GM18861 (cell line): ENCODE measurements at regions not wholly inside any gene's neighbourhood (a gene's known extent, or its start where the extent isn't known, plus 50 kb on each side); places are given as distances from the start of the nearest gene placed in this dataset.
A peak's percentile ranks its signal among the peaks of the same experiment; 100 is the strongest.

Experiments used
- ATAC-seq: cut with Tn5 transposase; IDR thresholded peaks from one replicate; pipeline ENCODE4 v1.9.1; 2021; ENCODE audit not compliant: unreplicated experiment

- no peak for ATAC-seq
These were observed 256.9 kb upstream of the SESN3 start for GRCh38 chr11:95487938-95488337.

GRCh38 chr11:95487391-95487790 lies 256.4 kb upstream of the SESN3 start:
- peak; percentile 100 for ATAC-seq

- ATAC-seq = no peak
These were observed 256.0 kb upstream of the SESN3 start for GRCh38 chr11:95486979-95487378.

GRCh38 chr11:95486466-95486865 lies 255.5 kb upstream of the SESN3 start:
- no peak for ATAC-seq

DNA sequence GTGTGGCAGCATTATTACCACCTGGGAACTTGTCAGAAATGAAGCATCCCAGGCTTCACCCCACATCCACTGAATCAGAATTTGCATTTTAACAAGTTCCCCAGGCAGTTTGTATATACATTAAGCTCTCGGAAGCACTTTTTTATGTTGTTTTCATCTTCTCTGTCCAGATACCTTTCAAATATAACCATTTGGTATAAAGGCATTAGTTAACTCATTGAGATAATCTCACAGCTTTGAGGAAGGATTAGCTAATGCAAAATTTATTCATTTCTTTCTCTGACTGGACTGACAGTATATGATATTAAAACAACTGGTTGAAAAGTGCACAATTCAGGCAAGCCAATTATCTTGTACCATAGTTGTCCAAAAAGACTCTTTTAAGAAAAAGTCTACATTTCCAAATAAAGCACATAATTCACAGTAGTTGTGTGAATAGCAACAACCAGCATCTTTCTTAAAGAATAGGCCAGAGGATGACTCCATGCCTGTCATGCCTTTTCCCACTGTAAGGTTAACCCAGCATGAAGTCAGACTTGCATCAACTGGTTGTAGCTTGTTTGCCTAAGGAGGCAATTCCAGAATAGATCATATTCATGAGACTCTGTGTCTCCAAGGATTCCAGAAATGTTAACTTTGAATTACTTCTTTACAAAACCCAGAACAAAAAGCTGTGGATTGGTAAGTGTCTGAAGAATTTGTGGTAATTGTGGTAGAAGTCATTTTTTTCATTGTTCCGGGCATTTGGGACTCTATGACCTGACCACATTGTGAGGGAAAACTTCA lies 254.3 kb upstream of the SESN3 start:
- no peak for ATAC-seq

GRCh38 chr11:95483339-95483738 lies 252.3 kb upstream of the SESN3 start:
- no peak for ATAC-seq

DNA sequence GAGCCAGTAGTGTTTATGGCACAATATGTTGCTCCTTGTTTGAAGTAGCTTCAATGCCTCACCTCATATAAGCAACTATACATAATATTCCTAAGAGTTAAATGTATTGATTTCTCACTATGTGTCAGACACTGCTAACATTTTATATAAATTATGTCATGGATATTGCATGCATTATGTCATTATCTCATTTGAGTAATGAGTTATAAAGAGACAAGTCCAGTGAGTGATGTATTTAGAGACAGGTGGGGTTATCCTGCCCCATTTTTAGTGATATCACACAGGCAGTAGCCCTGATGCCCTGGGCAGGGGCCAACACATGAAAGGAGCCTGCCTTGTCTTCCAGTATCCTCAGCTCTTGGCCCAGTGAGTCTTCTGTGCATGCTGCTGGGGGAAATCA lies 247.0 kb upstream of the SESN3 start:
- no peak for ATAC-seq

GRCh38 chr11:95469258-95469657 lies 238.3 kb upstream of the SESN3 start:
- no peak for ATAC-seq

DNA sequence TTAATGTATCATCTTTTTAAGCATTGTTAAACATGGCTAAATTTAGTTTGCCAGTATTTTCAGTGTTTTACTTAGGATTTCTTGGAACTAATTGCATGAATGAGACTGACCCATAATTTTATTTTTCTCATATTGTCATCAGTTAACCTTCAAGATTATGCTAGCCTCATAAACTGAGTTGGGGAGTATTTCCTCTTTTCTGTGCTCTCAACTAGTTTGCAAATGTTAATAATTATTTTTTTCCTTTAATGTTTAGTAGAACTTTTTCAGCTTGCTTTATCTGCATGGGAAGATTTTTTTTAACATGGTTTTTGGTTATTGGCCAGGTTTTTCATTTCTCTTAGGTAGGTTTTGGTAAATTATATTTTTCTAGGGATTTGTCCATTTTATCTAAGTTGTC lies 235.4 kb upstream of the SESN3 start:
- peak; percentile 89 for ATAC-seq

DNA sequence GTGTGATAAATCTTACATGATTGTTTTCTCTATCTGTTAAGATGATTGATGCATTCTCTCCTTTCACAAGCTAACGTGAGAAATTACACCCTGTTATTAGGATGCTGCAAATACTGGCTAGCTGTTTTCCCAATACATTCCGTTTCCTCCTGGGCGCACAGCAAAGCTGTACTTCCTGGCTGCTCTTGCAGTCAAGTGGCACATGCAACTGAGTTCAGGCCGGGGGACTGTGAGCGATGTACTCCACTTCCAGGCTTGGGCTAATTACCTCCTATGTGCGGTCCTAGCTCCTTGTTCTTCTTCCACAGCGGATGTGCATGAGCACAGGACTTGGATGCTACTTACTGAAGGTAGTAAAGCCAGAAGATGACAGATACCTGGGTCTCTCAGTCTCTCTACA lies 234.9 kb upstream of the SESN3 start:
- ATAC-seq = no peak

- ATAC-seq = no peak
These were observed 230.9 kb upstream of the SESN3 start for GRCh38 chr11:95461858-95462257.

DNA sequence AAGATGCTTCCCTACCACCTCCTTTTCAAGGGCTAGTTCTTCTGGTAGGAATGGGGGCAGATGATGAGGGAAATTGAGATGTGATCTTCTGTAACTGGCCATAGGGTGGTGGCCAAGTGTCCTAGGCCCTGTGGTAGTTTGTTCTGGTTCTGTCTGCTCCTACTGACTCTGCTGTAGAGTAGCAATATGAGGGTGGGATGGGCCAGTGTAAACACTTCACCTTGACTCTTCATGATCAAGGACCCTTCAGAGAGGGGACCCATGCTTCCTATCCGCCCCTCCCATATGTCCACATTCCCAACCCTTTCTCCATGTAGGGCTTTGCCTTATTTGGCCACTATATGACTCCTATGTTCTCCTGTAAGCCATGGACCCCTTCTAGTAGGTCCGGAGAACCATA lies 230.3 kb upstream of the SESN3 start:
- ATAC-seq = no peak

GRCh38 chr11:95459291-95460042 lies 228.5 kb upstream of the SESN3 start:
- ATAC-seq = no peak

GRCh38 chr11:95456714-95457491 lies 225.9 kb upstream of the SESN3 start:
- ATAC-seq = no peak

DNA sequence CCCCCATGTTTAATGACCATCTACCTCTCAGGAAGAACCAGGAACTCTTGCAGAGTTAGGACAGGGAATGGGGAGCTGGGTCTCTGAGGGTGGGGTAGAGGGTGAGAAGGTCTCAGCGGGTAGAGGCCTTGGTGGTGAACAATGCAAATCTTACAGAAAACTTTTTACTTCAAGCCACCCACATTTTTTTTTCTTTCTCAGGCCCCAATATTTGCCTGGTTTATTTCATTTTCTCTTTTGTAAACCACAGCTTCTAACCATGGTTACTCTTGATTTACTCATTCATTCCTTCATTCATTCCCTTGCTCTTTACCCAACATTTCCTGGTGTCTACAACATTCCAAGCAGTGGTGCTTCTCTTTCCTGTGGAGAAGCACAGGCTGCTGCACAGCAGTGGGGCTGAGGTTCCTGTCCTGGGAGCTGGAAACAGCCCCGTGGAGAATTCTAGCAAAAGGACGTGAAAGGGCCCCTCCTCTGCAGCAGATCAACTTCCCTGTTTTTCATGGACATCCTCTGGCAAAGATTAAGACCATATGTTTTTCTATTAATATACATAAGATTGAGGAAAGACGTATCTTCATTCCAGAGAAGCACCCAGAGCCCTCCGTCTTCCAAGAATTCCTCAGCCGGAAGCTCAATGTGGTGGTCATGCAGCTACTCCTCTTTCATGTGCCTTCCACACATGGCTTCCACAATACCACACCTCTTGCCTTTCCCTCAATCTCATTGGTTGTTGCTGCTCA lies 224.4 kb upstream of the SESN3 start:
- ATAC-seq = peak; percentile 67

DNA sequence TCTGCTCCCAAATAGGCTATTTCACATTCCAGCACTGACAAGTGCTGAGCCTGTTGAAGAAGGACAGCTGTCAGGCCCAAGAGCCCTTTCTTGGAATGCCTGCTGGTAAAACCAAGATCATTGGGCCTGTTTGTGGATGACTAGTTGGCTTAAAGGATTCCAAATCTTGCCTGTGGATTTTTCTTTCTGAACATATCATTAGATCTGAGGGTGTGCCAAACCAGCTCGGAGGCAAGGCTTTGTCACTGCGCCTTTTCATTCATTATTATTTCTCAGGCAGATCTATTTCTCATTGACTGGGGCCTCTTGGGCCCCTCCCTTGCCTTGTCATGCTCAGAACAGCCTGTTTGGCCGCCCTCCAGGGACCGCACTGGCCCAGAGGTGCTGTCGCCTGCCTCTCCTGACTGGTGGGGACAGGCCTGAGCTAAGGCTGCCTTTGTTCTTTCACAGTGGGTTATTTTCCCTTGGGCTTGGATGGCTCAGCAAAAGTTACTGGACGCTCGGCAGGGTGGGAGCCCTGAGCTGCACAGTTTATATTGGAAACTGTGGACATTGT lies 222.7 kb upstream of the SESN3 start:
- no peak for ATAC-seq

- ATAC-seq = no peak
These were observed 220.7 kb upstream of the SESN3 start for GRCh38 chr11:95451682-95452081.

DNA sequence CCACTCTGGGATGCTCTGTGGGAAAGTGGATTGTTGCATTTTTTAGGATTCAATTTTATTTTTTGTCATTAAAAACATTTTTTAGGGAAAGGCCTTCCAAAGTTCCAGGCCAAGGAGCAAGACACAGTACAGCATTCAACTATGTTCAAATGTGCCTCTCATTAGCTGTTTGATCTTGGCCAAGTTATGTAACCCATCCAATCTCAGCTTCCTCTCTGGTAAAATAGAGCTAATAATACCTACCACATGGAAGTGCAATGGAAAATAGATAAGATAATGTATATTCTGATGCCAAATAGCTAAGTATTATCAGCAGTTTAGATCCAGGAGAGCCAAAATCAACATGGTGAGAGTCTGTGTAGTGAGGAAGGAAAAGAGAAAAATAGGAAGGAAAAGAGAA lies 220.3 kb upstream of the SESN3 start:
- no peak for ATAC-seq

- ATAC-seq = no peak
These were observed 219.6 kb upstream of the SESN3 start for GRCh38 chr11:95450547-95451123.

GRCh38 chr11:95445746-95446333 lies 214.8 kb upstream of the SESN3 start:
- ATAC-seq = no peak
